HEK293 (cell line): ENCODE measurements at regions not wholly inside any gene's neighbourhood (a gene's known extent, or its start where the extent isn't known, plus 50 kb on each side); places are given as distances from the start of the nearest gene placed in this dataset.

Experiments used
- CTCF ChIP-seq: fragments of 450-650 bp; formaldehyde crosslinking; IDR thresholded peaks from 2 replicates; pipeline ENCODE4 v1.5.1; 2016; ENCODE audit warnings: missing biosample characterization, missing genetic modification characterization
- MYNN ChIP-seq: fragments of 450-650 bp; formaldehyde crosslinking; IDR thresholded peaks from 2 replicates; pipeline ENCODE4 v1.5.1; 2016; ENCODE audit warnings: missing biosample characterization, missing genetic modification characterization, borderline replicate concordance
- RBAK ChIP-seq: fragments of 450-650 bp; formaldehyde crosslinking; IDR thresholded peaks from 2 replicates; pipeline ENCODE4 v1.5.1; 2016; ENCODE audit warnings: missing biosample characterization, missing genetic modification characterization
- ZBTB49 ChIP-seq: fragments of 450-650 bp; formaldehyde crosslinking; IDR thresholded peaks from 2 replicates; pipeline ENCODE4 v1.5.1; 2016; ENCODE audit warnings: missing biosample characterization, missing genetic modification characterization, low read depth
- ZNF140 ChIP-seq: fragments of 450-650 bp; formaldehyde crosslinking; IDR thresholded peaks from 2 replicates; pipeline ENCODE4 v1.5.1; 2016; ENCODE audit warnings: missing biosample characterization, missing genetic modification characterization
- ZNF792 ChIP-seq: fragments of 450-650 bp; formaldehyde crosslinking; IDR thresholded peaks from 2 replicates; pipeline ENCODE4 v1.5.1; 2016; ENCODE audit warnings: missing biosample characterization, missing genetic modification characterization

DNA sequence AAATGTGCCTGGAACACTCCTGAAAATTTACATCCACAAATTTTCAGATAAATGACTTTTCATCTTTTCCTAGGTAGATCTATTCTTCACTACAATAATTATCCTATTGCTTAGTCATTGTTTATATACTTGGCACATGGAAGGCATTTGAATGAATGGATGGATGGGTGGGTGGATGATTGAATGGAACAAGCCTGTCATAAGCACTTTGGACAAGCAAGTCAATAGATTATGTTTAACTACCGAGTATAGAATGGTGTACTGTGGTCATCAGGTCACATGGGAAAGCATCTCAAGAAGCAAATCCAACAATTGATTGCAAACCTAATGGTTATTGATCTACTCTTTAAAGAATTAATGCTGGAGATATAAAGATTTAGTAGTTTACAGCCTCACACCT lies 114.4 kb upstream of the DMRTA1 start:
- TF ChIP-seq MYNN (tag by site-specific recombination) (no peak), ZNF792 (tag by site-specific recombination) (no peak), CTCF (tag by site-specific recombination) (no peak), RBAK (tag by site-specific recombination) (no peak), ZNF140 (tag by site-specific recombination) (no peak), ZBTB49 (tag by site-specific recombination) (no peak)
